Upper lobe of right lung (tissue), 1 donor: ENCODE measurements at regions not wholly inside any gene's neighbourhood (a gene's known extent, or its start where the extent isn't known, plus 50 kb on each side); places are given as distances from the start of the nearest gene placed in this dataset.

Source experiments
- ATAC-seq: fragments of 200-7000 bp; cut with Tn5 transposase; one replicate; pipeline ENCODE4 v1.9.1; 2020; ENCODE audit warnings: mild to moderate bottlenecking, moderate library complexity
- DNase-seq: peaks from one replicate; pipeline ENCODE4 v3.0.0-alpha.2; 2020
- H3K27ac ChIP-seq: fragments of 200-600 bp; one replicate; pipeline ENCODE4 v1.8.0; 2022
- H3K27me3 ChIP-seq: fragments of 200-600 bp; one replicate; pipeline ENCODE4 v1.8.0; 2022; ENCODE audit warnings: mild to moderate bottlenecking
- H3K36me3 ChIP-seq: fragments of 200-600 bp; one replicate; pipeline ENCODE4 v1.8.0; 2022
- H3K4me1 ChIP-seq: fragments of 200-600 bp; one replicate; pipeline ENCODE4 v1.8.0; 2022
- H3K4me3 ChIP-seq: fragments of 200-600 bp; one replicate; pipeline ENCODE4 v1.8.0; 2022; ENCODE audit warnings: mild to moderate bottlenecking
- H3K9me3 ChIP-seq: fragments of 200-600 bp; one replicate; pipeline ENCODE4 v1.8.0; 2022
- CTCF ChIP-seq: fragments of 200-600 bp; IDR thresholded peaks from one replicate; pipeline ENCODE4 v1.8.0; 2022; ENCODE audit warnings: antibody characterized with exemption
- intact Hi-C: fragments of 100-400 bp; cut with DNase I; formaldehyde crosslinking; loops from one replicate; pipeline ENCODE4 v1.11.0; 2022
- donor health status: DM: no; HTN: yes; CAD: no; lungs with severe emphysema.

- no peaks in the 10 kb centered on the region for H3K9me3 ChIP-seq
- no peak for TF ChIP-seq CTCF
- no peak overlapping the region for H3K4me3 ChIP-seq
- intact Hi-C loops: loop anchor here (10.0 kb wide), 1 partner anchor 809 kb away; no protein-coding TSS in a partner anchor
- H3K27me3 ChIP-seq: no peaks in the 10 kb centered on the region
- H3K4me1 ChIP-seq: peaks cover 11% of the 10 kb centered on the region
- DNase-seq (no peak), ATAC-seq (no peak)
- H3K27ac ChIP-seq: no peak overlapping the region
- no peaks in the 10 kb centered on the region for H3K36me3 ChIP-seq
Observed at GRCh38 chr15:73803806-73804205, 50.7 kb upstream of the INSYN1 start.

- no peak for ATAC-seq
- H3K9me3 ChIP-seq: no peaks in the 10 kb centered on the region
- TF ChIP-seq CTCF: no peak
- no peak overlapping the region for H3K27ac ChIP-seq
- DNase-seq: no peak
- no peaks in the 10 kb centered on the region for H3K27me3 ChIP-seq
- peaks cover 8% of the 10 kb centered on the region for H3K4me1 ChIP-seq
- no peaks in the 10 kb centered on the region for H3K36me3 ChIP-seq
- intact Hi-C loops: loop anchor here (10.0 kb wide), 1 partner anchor 811 kb away; no protein-coding TSS in a partner anchor
- no peak overlapping the region for H3K4me3 ChIP-seq
Observed at GRCh38 chr15:73805504-73806089, 52.4 kb upstream of the INSYN1 start.

GRCh38 chr15:73806698-73807483 is 53.7 kb upstream of the INSYN1 start:
- intact Hi-C loops: loop anchor here (10.0 kb wide), 1 partner anchor 812 kb away; no protein-coding TSS in a partner anchor
- no peak for TF ChIP-seq CTCF
- no peak overlapping the region for H3K27ac ChIP-seq
- H3K36me3 ChIP-seq: no peaks in the 10 kb centered on the region
- DNase-seq (no peak), ATAC-seq (no peak)
- H3K4me3 ChIP-seq: no peak overlapping the region
- no peaks in the 10 kb centered on the region for H3K4me1 ChIP-seq
- H3K27me3 ChIP-seq: no peaks in the 10 kb centered on the region
- no peaks in the 10 kb centered on the region for H3K9me3 ChIP-seq

GRCh38 chr15:73807865-73808264 is 54.7 kb upstream of the INSYN1 start:
- Histone ChIP-seq H3K9me3 (no peaks in the 10 kb centered on the region), H3K27me3 (no peaks in the 10 kb centered on the region), H3K27ac (no peak overlapping the region), H3K36me3 (no peaks in the 10 kb centered on the region), H3K4me3 (no peak overlapping the region), H3K4me1 (no peaks in the 10 kb centered on the region)
- intact Hi-C loops: loop anchor here (10.0 kb wide), 1 partner anchor 813 kb away; no protein-coding TSS in a partner anchor
- TF ChIP-seq CTCF: no peak
- DNase-seq (no peak), ATAC-seq (no peak)

- no peaks in the 10 kb centered on the region for H3K27me3 ChIP-seq
- H3K27ac ChIP-seq: no peak overlapping the region
- H3K4me3 ChIP-seq: no peak overlapping the region
- H3K4me1 ChIP-seq: no peaks in the 10 kb centered on the region
- no peak for ATAC-seq
- intact Hi-C loops: loop anchor here (10.0 kb wide), 1 partner anchor 815 kb away; no protein-coding TSS in a partner anchor
- H3K9me3 ChIP-seq: no peaks in the 10 kb centered on the region
- TF ChIP-seq CTCF: no peak
- no peaks in the 10 kb centered on the region for H3K36me3 ChIP-seq
- no peak for DNase-seq
Observed at GRCh38 chr15:73809728-73810501, 56.8 kb upstream of the INSYN1 start.
